ENCODE measurements at regions not wholly inside any gene's neighbourhood (a gene's known extent, or its start where the extent isn't known, plus 50 kb on each side); places are given as distances from the start of the nearest gene placed in this dataset.

GRCh38 chr2:64704161-64704560 lies 50.4 kb upstream of the SERTAD2 start:
- peak; percentile 11 for DNase-seq (ENCODE audit: low read depth)
- no peak overlapping the region for H3K4me3 ChIP-seq (ENCODE audit: low read depth, low read length)
- no peak for TF ChIP-seq CTCF (IDR thresholded peaks at IDR 0.05; ENCODE audit: insufficient read depth, low read depth, low read length, missing control alignments)

GRCh38 chr2:64704996-64705395 lies 51.3 kb upstream of the SERTAD2 start:
- no peak for TF ChIP-seq CTCF (IDR thresholded peaks at IDR 0.05; ENCODE audit: insufficient read depth, low read depth, low read length, missing control alignments)
- no peak overlapping the region for H3K4me3 ChIP-seq (ENCODE audit: low read depth, low read length)
- no peak for DNase-seq (ENCODE audit: low read depth)

- no peak overlapping the region for H3K4me3 ChIP-seq (ENCODE audit: low read depth, low read length)
- DNase-seq (ENCODE audit: low read depth) = no peak
- TF ChIP-seq CTCF (IDR thresholded peaks at IDR 0.05; ENCODE audit: insufficient read depth, low read depth, low read length, missing control alignments) = no peak
Observed at GRCh38 chr2:64707276-64707675, 53.6 kb upstream of the SERTAD2 start.

- no peak for DNase-seq (ENCODE audit: low read depth)
- H3K4me3 ChIP-seq (ENCODE audit: low read depth, low read length) = no peak overlapping the region
- no peak for TF ChIP-seq CTCF (IDR thresholded peaks at IDR 0.05; ENCODE audit: insufficient read depth, low read depth, low read length, missing control alignments)
Observed at GRCh38 chr2:64708829-64709228, 55.1 kb upstream of the SERTAD2 start.

- no peak for DNase-seq (ENCODE audit: low read depth)
- H3K4me3 ChIP-seq (ENCODE audit: low read depth, low read length) = no peak overlapping the region
- no peak for TF ChIP-seq CTCF (IDR thresholded peaks at IDR 0.05; ENCODE audit: insufficient read depth, low read depth, low read length, missing control alignments)
Observed at GRCh38 chr2:64711252-64711800, 57.6 kb upstream of the SERTAD2 start.

- no peak for TF ChIP-seq CTCF (IDR thresholded peaks at IDR 0.05; ENCODE audit: insufficient read depth, low read depth, low read length, missing control alignments)
Observed at GRCh38 chr2:64713686-64714085, 60.0 kb upstream of the SERTAD2 start.

GRCh38 chr2:64716569-64716968 lies 62.9 kb upstream of the SERTAD2 start:
- no peak overlapping the region for H3K4me3 ChIP-seq (ENCODE audit: low read depth, low read length)
- DNase-seq (ENCODE audit: low read depth) = no peak
- TF ChIP-seq CTCF (IDR thresholded peaks at IDR 0.05; ENCODE audit: insufficient read depth, low read depth, low read length, missing control alignments) = no peak

More at GRCh38 chr2:64713686-64714085, 60.0 kb upstream of the SERTAD2 start:
- H3K4me3 ChIP-seq (ENCODE audit: low read depth, low read length) = no peak overlapping the region
- DNase-seq (ENCODE audit: low read depth) = no peak
